HCT116 (cell line): ENCODE measurements at regions not wholly inside any gene's neighbourhood (a gene's known extent, or its start where the extent isn't known, plus 50 kb on each side); places are given as distances from the start of the nearest gene placed in this dataset.

ENCODE experiments used
- ATAC-seq: fragments of 200-7000 bp; cut with Tn5 transposase; 2 replicates; pipeline ENCODE4 v1.9.1; 2020; ENCODE audit warnings: mild to moderate bottlenecking, moderate library complexity
- BruUV-seq: library from RNA; stranded (reverse); fragments of 400-500 nt; replicated peaks from 2 replicates; lab custom pipeline; 2021; lab: Mats Ljungman, UMichigan
- CTCF ChIA-PET: fragments of 300-600 bp; sonication (Branson Sonifier 250); formaldehyde crosslinking; loops from one replicate; lab custom pipeline; 2021; ENCODE audit warnings: antibody characterized with exemption; lab: Charles Lee
- POLR2A ChIA-PET: fragments of 300-600, 350-600 bp; sonication (Branson Sonifier 250); formaldehyde crosslinking; loops from one replicate; lab custom pipeline; 2021; ENCODE audit warnings: antibody characterized with exemption; lab: Charles Lee
- RAD21 ChIA-PET, 2 experiments: fragments of 300-600 bp; sonication (Branson Sonifier 250); formaldehyde crosslinking; loops; one replicate each; lab custom pipeline; 2023; ENCODE audit warnings: low total read pairs in 2 of 2; ENCODE audit not compliant: uncharacterized antibody in 2 of 2, unreplicated experiment in 2 of 2, low non-redundant PET in 1 of 2; lab: Charles Lee
- DNase-seq: peaks from one replicate; pipeline ENCODE4 v3.0.0-alpha.2; 2010; ENCODE audit warnings: low read depth, low spot score
- H2AFZ ChIP-seq: fragments of 200-600 bp; shearing (Covaris generic), sonication (generic); 2 replicates; pipeline ENCODE4 v1.6.1; 2017; ENCODE audit warnings: low read depth, mixed run types, mixed read lengths, antibody characterized with exemption, low read length; ENCODE audit not compliant: poor library complexity, severe bottlenecking
- H3K27ac ChIP-seq: 2 replicates; pipeline ENCODE4 v1.5.1; 2012; ENCODE audit warnings: low read depth, low read length
- H3K27me3 ChIP-seq: fragments of 200-600 bp; sonication (generic); 2 replicates; pipeline ENCODE4 v1.6.1; 2016; ENCODE audit warnings: mixed run types, low read length, mixed read lengths; ENCODE audit not compliant: insufficient read depth
- H3K36me3 ChIP-seq, 2 experiments: fragments of 200-500 bp in 1 of 2; fragments of 200-600 bp in 1 of 2; sonication (Bioruptor generic) in 1 of 2; sonication (generic) in 1 of 2; 2 replicates each; pipeline versions ENCODE4 v1.5.1 to v1.6.1; 2014 to 2016; ENCODE audit warnings: low read length in 2 of 2, inconsistent platforms in 1 of 2, mixed read lengths in 1 of 2, mixed run types in 1 of 2; ENCODE audit not compliant: insufficient read depth in 2 of 2, control insufficient read depth in 1 of 2
- H3K4me1 ChIP-seq, 2 experiments: fragments of 200-600 bp in 1 of 2; sonication (generic) in 1 of 2; 2 replicates each; pipeline versions ENCODE4 v1.5.1 to v1.6.1; 2012 to 2017; ENCODE audit warnings: low read length in 2 of 2, inconsistent platforms in 1 of 2, mild to moderate bottlenecking in 1 of 2, mixed read lengths in 1 of 2, mixed run types in 1 of 2, moderate library complexity in 1 of 2; ENCODE audit not compliant: insufficient read depth in 2 of 2, control insufficient read depth in 1 of 2
- H3K4me2 ChIP-seq: fragments of 200-600 bp; sonication (generic); 2 replicates; pipeline ENCODE4 v1.6.1; 2017; ENCODE audit warnings: mixed run types, low read length, mixed read lengths
- H3K4me3 ChIP-seq, 2 experiments: fragments of 200-600 bp in 1 of 2; sonication (generic) in 1 of 2; replicated peaks in 1 of 2; 2 replicates each; pipeline ENCODE4 v1.5.1; 2011 to 2016; ENCODE audit warnings: low read length in 2 of 2, control low read depth in 1 of 2, low read depth in 1 of 2, mild to moderate bottlenecking in 1 of 2, mixed read lengths in 1 of 2, mixed run types in 1 of 2
- H3K79me2 ChIP-seq: fragments of 200-600 bp; sonication (generic); 2 replicates; pipeline ENCODE4 v1.6.1; 2017; ENCODE audit warnings: mild to moderate bottlenecking, mixed run types, low read length, moderate library complexity, mixed read lengths; ENCODE audit not compliant: insufficient read depth
- H3K9ac ChIP-seq: fragments of 200-600 bp; sonication (generic); 2 replicates; pipeline ENCODE4 v1.6.1; 2016; ENCODE audit warnings: low read length, mixed read lengths
- H3K9me2 ChIP-seq: fragments of 200-600 bp; sonication (generic), shearing (Covaris generic); 2 replicates; pipeline ENCODE4 v1.6.1; 2017; ENCODE audit warnings: mixed run types, mild to moderate bottlenecking, moderate library complexity; ENCODE audit not compliant: insufficient read depth
- H3K9me3 ChIP-seq, 2 experiments: fragments of 200-500 bp in 1 of 2; fragments of 200-600 bp in 1 of 2; sonication (Bioruptor generic) in 1 of 2; sonication (generic) in 1 of 2; 2 replicates each; pipeline ENCODE4 v1.6.1; 2014 to 2017; ENCODE audit warnings: low read length in 2 of 2, mixed read lengths in 2 of 2, inconsistent platforms in 1 of 2, low read depth in 1 of 2, mild to moderate bottlenecking in 1 of 2, mixed run types in 1 of 2, moderate library complexity in 1 of 2; ENCODE audit not compliant: control insufficient read depth in 1 of 2, insufficient read depth in 1 of 2
- H4K20me1 ChIP-seq: fragments of 200-600 bp; sonication (generic), shearing (Covaris generic); 2 replicates; pipeline ENCODE4 v1.6.1; 2017; ENCODE audit warnings: mixed run types, mild to moderate bottlenecking, moderate library complexity; ENCODE audit not compliant: insufficient read depth
- ATF3 ChIP-seq: IDR thresholded peaks from 2 replicates; pipeline ENCODE4 v1.6.1; 2012
- CBX3 ChIP-seq: IDR thresholded peaks from 2 replicates; pipeline ENCODE4 v1.6.1; 2012; ENCODE audit warnings: low read depth
- CTCF ChIP-seq, 3 experiments: fragments of 200-600 bp in 1 of 3; sonication (generic) in 1 of 3; IDR thresholded peaks in 2 of 3; conservative IDR thresholded peaks in 1 of 3; 2 replicates each; pipeline ENCODE4 v1.5.1; 2012 to 2017; ENCODE audit warnings: low read depth in 2 of 3, low read length in 2 of 3, antibody characterized with exemption in 1 of 3, borderline replicate concordance in 1 of 3, control low read depth in 1 of 3, mild to moderate bottlenecking in 1 of 3, mixed read lengths in 1 of 3, mixed run types in 1 of 3, moderate library complexity in 1 of 3; ENCODE audit not compliant: insufficient read depth in 1 of 3
- ELF1 ChIP-seq: IDR thresholded peaks from 2 replicates; pipeline ENCODE4 v1.6.1; 2012; ENCODE audit warnings: low read depth, borderline replicate concordance
- EZH2 ChIP-seq: fragments of 200-600 bp; sonication (generic); IDR thresholded peaks from 2 replicates; pipeline ENCODE4 v1.6.1; 2017; ENCODE audit warnings: antibody characterized with exemption, mixed run types
- EZH2phosphoT487 ChIP-seq: fragments of 200-600 bp; IDR thresholded peaks from 2 replicates; pipeline ENCODE4 v1.6.1; 2018; ENCODE audit warnings: antibody characterized with exemption, borderline replicate concordance
- FOSL1 ChIP-seq: IDR thresholded peaks from 2 replicates; pipeline ENCODE4 v1.6.1; 2012; ENCODE audit warnings: low read depth
- JUND ChIP-seq: IDR thresholded peaks from 2 replicates; pipeline ENCODE4 v1.6.1; 2012
- POLR2A ChIP-seq: IDR thresholded peaks from 2 replicates; pipeline ENCODE4 v1.7.0; 2011; ENCODE audit warnings: borderline replicate concordance; ENCODE audit not compliant: insufficient read depth, insufficient read length; ENCODE audit errors: extremely low read depth
- RAD21 ChIP-seq: IDR thresholded peaks from 2 replicates; pipeline ENCODE4 v1.6.1; 2012; ENCODE audit warnings: low read depth, mild to moderate bottlenecking
- REST ChIP-seq: IDR thresholded peaks from 2 replicates; pipeline ENCODE4 v1.6.1; 2012; ENCODE audit warnings: low read depth
- SP1 ChIP-seq: IDR thresholded peaks from 2 replicates; pipeline ENCODE4 v1.6.1; 2012; ENCODE audit warnings: low read depth
- SRF ChIP-seq: IDR thresholded peaks from 2 replicates; pipeline ENCODE4 v1.6.1; 2012; ENCODE audit warnings: low read depth
- TCF7L2 ChIP-seq: IDR thresholded peaks from 2 replicates; pipeline ENCODE4 v1.7.0; 2011; ENCODE audit warnings: borderline replicate concordance, inconsistent platforms; ENCODE audit not compliant: insufficient read depth, insufficient read length; ENCODE audit errors: extremely low read depth
- YY1 ChIP-seq: IDR thresholded peaks from 2 replicates; pipeline ENCODE4 v1.6.1; 2011; ENCODE audit warnings: low read length, low read depth, moderate library complexity, mild to moderate bottlenecking; ENCODE audit not compliant: insufficient replicate concordance; ENCODE audit errors: extremely low read depth
- ZFX ChIP-seq: fragments of 450-650 bp; IDR thresholded peaks from 2 replicates; pipeline ENCODE4 v1.6.1; 2017
- ZNF274 ChIP-seq: fragments of 200-500 bp; sonication (Bioruptor generic); IDR thresholded peaks from 2 replicates; pipeline ENCODE4 v1.6.1; 2014; ENCODE audit warnings: mild to moderate bottlenecking, low read depth, low read length, inconsistent platforms
- intact Hi-C: fragments of 100-400 bp; cut with micrococcal nuclease; formaldehyde crosslinking; loops from 2 replicates; pipeline ENCODE4 v1.10.0; 2022

GRCh38 chr6:125511809-125512396, 210.1 kb upstream of the HDDC2 start:
- BruUV-seq = no TSS peak
- no peak overlapping the region for H3K27ac ChIP-seq
- DNase-seq = no peak

More at GRCh38 chr6:125511809-125512396, 210.1 kb upstream of the HDDC2 start:
- ChIA-PET CTCF (no interaction called here), RAD21 (no interaction called here), POLR2A (no interaction called here)
- Histone ChIP-seq H2AFZ (no peak overlapping the region), H3K9ac (no peak overlapping the region), H3K27me3 (peaks cover 25% of the 10 kb centered on the region), H3K4me3 (no peak overlapping the region), H3K9me3 (no peaks in the 10 kb centered on the region), H3K4me1 (no peaks in the 10 kb centered on the region), H3K9me2 (no peaks in the 10 kb centered on the region), H3K79me2 (no peaks in the 10 kb centered on the region), H3K36me3 (no peaks in the 10 kb centered on the region), H4K20me1 (no peaks in the 10 kb centered on the region), H3K4me2 (no peak overlapping the region)
- no peak for ATAC-seq
- intact Hi-C loops = no loop called here
- TF ChIP-seq ELF1 (no peak), ZNF274 (no peak), SRF (no peak), CTCF (IDR thresholded peaks at IDR 0.05 in 2 of 3, conservative IDR thresholded peaks at IDR 0.05 in 1 of 3; ENCODE audit: borderline replicate concordance in 1 of 3, insufficient read depth in 1 of 3, low read depth in 2 of 3, low read length in 2 of 3) (no peak), EZH2phosphoT487 (no peak), EZH2 (no peak), CBX3 (no peak), FOSL1 (no peak), YY1 (no peak), SP1 (no peak), ATF3 (no peak), POLR2A (no peak), REST (no peak), TCF7L2 (no peak), ZFX (no peak), RAD21 (no peak), JUND (no peak)
